Renal pelvis (tissue), 1 donor: ENCODE measurements at regions not wholly inside any gene's neighbourhood (a gene's known extent, or its start where the extent isn't known, plus 50 kb on each side); places are given as distances from the start of the nearest gene placed in this dataset.
"Not testable (repeated sequence)": the region's sequence is repeated elsewhere in the genome, so short reads cannot be mapped to it uniquely, and the experiment has no call there.

ENCODE experiments used
- DNase-seq: peaks from one replicate; pipeline ENCODE4 v3.0.0-alpha.2; 2013

DNA sequence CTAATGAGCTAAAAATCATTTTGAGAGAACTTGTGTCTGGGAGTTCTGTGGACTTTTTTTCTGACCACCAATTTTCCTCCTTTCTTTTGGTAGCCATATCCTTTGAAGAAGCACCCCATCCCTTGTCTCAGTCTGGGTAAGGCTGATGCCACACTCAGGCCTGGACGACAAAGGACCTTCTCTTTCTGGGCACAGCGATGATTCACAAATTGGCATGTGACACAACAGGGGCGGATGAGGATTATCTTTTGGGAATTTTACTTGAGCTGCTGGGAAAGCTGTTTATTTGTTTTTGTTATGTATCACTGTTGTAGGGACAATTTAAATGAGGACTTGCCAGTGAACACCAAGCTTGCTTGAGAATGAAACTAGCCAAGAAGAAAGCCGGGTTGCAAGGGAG, 233.4 kb upstream of the HAND2 start:
- DNase-seq, result no peak

DNA sequence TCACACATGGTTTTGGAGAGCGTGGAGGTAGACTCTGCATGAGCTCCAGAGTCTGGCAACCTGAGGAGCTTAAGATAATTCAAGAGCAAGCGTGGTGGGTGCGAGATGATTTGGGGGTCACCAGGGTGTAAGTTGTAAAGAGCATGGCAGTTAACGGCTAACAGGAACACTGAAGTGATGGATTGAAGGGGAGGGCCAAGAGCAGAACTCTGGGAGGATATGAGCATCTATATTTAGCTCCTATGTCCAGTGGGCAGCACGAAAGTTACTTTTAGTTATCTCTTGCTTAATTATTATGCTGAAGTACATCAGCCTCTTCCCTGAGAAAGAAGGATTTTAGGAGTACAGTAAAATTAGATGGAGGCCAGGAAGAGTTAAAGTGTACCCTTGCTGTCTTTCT, 231.9 kb upstream of the HAND2 start:
- no peak for DNase-seq

DNA sequence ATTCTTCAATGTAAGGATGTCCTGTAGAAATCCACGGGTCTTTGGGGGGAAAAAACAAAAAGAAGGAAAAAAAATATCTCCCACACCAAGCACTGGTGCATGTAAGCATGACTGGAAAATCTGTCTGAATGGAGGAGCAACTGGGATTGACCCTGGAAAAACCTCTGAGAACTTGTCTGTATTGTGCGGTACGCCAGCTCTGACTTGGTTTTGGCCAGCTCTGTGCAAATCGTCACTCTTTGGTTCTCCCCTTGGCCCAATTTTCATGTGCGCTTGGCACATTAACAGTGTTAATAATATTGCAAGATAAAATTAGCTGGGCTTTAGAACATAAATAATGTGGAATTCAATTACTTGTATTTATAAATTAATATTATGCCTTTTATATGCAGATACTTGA, 231.2 kb upstream of the HAND2 start:
- no peak for DNase-seq

DNA sequence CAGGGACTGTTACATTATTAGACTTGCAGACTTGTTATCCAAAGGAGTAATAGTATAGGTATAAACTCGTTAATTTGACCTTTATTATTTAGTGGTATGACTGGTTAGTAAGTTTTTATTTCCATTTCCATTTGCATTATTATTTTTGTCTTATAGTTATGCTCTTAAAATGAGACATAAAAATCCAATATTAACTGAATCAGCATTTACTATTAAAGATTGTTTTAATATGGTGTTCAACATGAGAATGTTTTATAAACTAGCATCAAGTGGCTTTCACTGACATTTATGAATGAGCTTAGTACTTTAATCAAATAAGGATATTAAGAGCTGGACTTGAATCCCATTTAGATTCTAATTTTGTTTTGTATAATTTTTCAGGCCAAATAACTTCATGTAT, 228.1 kb upstream of the HAND2 start:
- DNase-seq, result no peak

DNA sequence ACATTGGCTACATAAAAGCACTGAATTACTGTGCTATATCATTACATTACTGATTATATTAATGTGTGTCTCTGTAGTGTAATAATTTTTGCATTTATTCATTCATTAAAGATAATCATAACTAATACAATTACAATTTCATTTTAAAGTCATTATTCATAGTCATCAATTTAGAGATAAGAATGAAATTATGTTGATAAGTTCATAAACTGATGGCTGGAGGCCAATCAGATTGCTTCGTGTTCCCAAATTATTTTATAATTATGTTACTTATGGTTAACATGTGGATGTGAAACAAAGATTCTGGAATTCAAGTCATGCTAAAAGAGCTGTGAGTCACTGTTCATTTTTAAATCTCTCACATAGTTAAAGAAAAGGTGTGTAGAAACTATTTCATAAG, 223.4 kb upstream of the HAND2 start:
- no peak for DNase-seq

DNA sequence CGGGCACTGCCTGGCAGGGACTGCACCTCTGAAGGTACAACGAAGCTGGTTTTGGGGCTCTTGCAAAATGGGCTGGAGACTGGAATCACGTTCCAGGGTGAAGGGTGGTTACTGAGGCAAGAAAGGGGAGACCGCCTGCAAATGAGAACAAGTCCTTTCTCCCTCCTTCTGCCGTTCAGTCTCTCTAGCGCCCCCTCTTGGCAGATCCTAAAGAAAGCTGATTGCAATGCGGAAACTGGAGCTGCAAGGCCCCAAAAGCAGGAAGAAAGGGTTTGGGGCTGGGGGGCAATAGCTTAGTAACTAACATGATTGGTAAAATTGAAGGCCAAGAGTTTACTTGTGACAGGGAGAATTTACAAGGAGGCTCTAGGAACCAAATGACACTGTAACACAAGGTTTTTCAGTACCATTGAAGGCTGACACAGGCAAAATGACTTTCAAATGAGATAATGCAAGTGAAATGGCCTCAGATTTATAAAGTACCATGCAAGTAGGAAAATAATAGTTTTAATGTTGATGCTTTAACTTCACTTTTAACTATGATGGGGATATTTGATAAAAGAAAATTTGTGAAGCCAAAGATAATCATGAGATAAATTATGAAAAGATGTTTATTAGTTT, 222.7 kb upstream of the HAND2 start:
- DNase-seq, result no peak

DNA sequence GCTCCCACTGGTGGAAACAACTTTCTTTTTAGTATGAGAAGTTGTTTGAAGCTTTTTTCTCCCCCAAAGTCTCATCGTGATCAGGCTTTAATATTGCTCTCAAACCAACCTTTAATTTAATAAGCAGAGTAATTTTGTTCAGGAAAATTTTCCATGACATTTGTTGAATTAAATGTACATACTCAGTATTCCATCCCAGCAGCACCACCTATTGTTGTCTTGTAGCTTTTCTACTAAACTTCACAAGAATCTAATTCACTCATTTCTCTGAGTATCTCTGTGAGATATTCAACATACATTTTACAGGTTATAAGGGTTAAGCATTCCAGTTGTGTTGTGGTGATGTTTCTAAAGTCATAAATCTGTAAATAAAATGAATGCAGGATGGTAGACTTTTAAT, 218.3 kb upstream of the HAND2 start:
- DNase-seq, result no peak

DNA sequence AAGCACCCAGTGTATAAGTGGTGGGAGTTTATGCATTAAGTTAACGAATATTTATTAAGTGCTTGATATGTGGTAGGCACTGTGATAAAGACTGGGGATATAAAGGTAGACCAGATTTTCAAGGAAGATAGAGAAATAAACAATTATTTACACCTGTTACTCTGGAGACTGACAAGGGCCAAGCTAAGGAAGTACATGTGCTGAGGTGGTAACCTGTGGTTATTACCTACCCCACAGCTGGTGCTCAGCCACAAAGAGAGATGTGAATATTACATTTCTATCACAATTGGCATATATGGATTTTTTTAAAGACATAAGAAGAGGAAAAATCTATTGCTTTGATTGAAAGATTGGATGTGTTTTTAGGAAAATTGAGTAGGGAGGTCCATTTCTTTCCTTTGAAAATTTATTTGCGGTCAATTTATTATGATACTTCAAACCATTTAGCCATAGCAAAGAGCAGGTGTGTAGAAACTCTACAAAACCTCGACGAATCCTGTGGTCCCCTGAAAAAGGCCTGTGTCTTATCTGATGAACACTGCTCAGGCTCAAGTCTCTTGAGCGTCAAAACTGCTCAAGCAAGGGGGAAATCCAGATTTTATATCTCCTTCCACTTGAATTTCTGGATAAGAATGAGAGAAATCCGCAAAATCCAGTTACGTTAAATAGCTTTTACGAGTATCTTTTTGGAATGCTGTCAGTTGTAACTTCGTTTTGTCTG, 217.7 kb upstream of the HAND2 start:
- no peak for DNase-seq

GRCh38 chr4:173746424-173746823, 216.4 kb upstream of the HAND2 start:
- no peak for DNase-seq

DNA sequence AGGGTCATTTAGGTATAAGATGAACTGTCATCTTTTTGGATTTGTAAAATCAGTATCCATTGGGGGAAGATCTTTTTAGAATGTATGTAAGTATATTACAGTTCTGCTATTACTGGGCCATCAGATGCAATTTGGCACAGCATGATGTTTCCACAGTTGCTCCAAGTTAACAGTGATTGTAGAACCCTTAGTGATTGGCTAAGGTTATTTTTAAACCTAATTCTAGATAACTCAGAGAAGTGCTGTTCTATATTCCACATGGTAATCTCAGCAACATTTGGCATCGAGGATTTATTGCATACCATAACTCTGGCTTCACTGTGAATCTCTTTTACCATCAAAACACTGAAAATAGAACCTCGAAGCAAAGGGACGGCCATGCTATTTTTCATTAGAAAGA, 215.7 kb upstream of the HAND2 start:
- DNase-seq, result no peak

- DNase-seq, result no peak
Measured at GRCh38 chr4:173736840-173737239, 206.8 kb upstream of the HAND2 start.

DNA sequence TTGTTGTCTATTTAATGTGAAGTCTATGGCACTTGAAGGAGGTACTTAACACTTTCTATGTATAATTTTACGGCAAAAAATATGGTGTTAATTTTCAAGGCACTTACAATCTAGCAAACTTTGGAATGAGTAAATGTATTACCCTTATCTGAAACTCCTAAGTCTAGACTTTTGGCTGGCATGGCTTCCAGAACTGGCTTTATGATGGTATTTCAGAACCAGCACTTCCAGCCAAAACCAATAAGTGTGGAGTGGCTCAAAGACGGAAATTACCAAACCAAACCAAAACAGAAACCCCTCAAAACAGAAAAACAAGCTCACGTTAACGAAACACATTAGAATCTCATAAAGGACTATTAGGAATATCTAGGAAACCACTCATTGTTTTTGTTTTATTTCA, 205.6 kb upstream of the HAND2 start:
- no peak for DNase-seq

DNA sequence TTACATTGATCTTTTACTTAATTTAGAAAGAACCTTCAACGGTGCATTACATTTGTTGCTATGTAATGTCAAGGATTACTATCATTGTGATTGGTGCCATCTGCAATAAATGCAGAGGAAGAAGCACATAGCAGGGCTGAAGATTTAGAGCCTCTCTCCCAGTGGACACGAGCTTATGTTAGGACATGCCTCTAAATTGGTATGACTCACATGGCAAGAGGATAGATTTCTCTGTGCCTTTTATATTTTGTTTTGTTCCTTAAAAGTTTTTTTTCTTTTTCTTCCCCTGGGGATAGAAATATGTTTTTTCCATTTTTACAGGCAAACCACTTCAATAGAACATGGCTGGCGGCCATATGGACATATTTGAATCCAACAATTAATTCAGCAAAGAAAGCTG, 205.0 kb upstream of the HAND2 start:
- no peak for DNase-seq

GRCh38 chr4:173731257-173731656, 201.2 kb upstream of the HAND2 start:
- DNase-seq, result no peak

GRCh38 chr4:173722075-173722474, 192.0 kb upstream of the HAND2 start:
- DNase-seq, result no peak

- not testable (repeated sequence) for DNase-seq
Measured at GRCh38 chr4:173718504-173718903, 188.5 kb upstream of the HAND2 start.

DNA sequence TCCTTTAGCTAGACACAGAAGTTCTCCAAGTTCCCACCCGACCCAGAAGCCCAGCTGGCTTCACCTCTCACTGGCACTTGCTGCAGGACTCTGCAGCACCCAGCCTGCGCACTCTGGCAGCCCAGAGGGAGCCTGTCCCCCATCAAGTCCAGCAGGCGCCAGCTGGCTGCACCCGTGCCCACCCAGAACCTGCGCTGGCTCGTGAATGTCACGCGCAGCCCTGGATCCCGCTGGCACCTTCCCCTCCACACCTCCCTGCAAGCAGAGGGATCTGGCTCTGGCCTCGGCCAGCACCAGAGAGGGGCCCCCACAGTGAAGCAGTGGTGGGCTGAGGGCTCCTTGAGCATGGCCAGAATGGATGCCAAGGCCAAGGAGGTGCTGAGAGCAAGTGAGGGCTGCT, 187.6 kb upstream of the HAND2 start:
- no peak for DNase-seq

DNA sequence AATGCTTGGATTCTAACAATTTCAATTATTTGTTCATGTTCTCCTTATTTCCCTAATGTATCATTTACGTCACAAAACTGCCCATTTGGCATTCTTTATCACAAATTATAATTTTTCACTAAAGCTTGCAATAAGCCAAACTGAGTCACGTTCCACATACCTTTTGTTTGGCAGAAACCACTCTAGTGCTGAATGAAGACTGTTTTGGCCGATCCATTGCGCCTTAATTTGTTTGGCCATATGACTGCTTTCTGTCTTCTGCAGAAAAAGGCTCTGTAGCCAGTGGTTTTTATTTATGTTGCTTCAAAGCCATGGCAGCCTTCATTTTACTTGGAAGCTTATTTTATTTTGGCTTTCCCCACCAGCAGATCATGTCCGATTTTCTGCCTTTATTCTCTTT, 184.4 kb upstream of the HAND2 start:
- no peak for DNase-seq

- no peak for DNase-seq
Measured at GRCh38 chr4:173713026-173713425, 183.0 kb upstream of the HAND2 start.

GRCh38 chr4:173707658-173708419, 177.8 kb upstream of the HAND2 start:
- no peak for DNase-seq

DNA sequence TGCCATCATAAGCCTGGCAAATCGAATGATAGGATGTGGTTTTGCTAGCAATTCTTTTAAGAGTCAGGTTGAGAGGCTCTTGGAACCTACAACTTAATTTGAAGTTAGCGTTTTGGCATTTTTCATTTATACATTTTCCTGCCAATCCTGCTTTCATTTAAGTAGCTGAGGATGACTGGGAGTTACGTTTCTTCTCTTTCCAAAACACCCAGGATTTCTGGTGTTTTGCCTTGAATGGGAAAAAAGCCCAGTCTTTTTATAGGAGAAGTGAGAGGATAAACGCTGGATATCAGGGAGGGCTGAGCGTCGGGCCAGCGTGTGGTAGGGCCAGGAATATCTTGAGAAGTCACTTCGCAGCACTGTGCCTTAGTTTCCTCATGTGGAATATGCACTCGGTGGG, 174.2 kb upstream of the HAND2 start:
- DNase-seq, result no peak

DNA sequence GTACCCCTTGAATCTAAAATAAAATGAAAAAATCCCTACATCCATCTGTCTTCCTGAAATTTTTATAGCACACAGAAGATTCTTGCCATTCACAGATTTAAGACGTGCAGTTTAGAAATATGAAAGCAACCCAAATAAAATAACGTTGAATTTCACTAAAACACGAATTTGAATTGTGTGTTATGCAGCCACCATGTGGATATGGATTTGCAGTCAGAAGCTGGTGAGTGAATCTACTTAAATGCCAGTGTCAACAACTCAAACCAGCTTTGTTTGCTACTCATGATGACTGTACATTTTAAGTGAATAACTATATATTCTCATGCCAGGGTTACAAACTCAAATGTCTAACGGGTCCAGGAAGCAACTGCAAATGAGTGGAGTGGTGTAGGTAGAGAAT, 173.0 kb upstream of the HAND2 start:
- no peak for DNase-seq

GRCh38 chr4:173700650-173701049, 170.6 kb upstream of the HAND2 start:
- DNase-seq, result no peak
